H9 (cell line): ENCODE measurements at regions not wholly inside any gene's neighbourhood (a gene's known extent, or its start where the extent isn't known, plus 50 kb on each side); places are given as distances from the start of the nearest gene placed in this dataset.

Experiments
- DNase-seq: peaks from one replicate; pipeline ENCODE4 v3.0.0-alpha.2; 2017
- H2AFZ ChIP-seq: one replicate; pipeline ENCODE4 v1.6.1; 2013; ENCODE audit warnings: mild to moderate bottlenecking, low read length, control low read depth, moderate library complexity
- H2AK5ac ChIP-seq: 2 replicates; pipeline ENCODE4 v1.6.1; 2013; ENCODE audit warnings: low read length, control low read depth, mixed read lengths; ENCODE audit not compliant: insufficient read length
- H2BK120ac ChIP-seq: one replicate; pipeline ENCODE4 v1.6.1; 2013; ENCODE audit warnings: low read depth, mild to moderate bottlenecking, low read length, control low read depth, inconsistent platforms; ENCODE audit not compliant: poor library complexity, severe bottlenecking
- H2BK12ac ChIP-seq: 2 replicates; pipeline ENCODE4 v1.6.1; 2013; ENCODE audit warnings: low read length, control low read depth, mixed read lengths, low read depth; ENCODE audit not compliant: insufficient read length
- H2BK15ac ChIP-seq: 2 replicates; pipeline ENCODE4 v1.6.1; 2013; ENCODE audit warnings: low read depth, low read length, control low read depth
- H2BK20ac ChIP-seq: one replicate; pipeline ENCODE4 v1.6.1; 2013; ENCODE audit warnings: low read depth, mild to moderate bottlenecking, low read length, control low read depth, inconsistent platforms; ENCODE audit not compliant: poor library complexity, severe bottlenecking
- H2BK5ac ChIP-seq: 2 replicates; pipeline ENCODE4 v1.6.1; 2013; ENCODE audit warnings: low read length, control low read depth, mixed read lengths; ENCODE audit not compliant: insufficient read length
- H3K14ac ChIP-seq: 2 replicates; pipeline ENCODE4 v1.6.1; 2013; ENCODE audit warnings: low read length, control low read depth; ENCODE audit not compliant: insufficient read depth
- H3K18ac ChIP-seq: 2 replicates; pipeline ENCODE4 v1.6.1; 2013; ENCODE audit warnings: low read depth, mild to moderate bottlenecking, mixed read lengths, low read length, control low read depth; ENCODE audit not compliant: insufficient read length
- H3K23ac ChIP-seq: 2 replicates; pipeline ENCODE4 v1.6.1; 2013; ENCODE audit warnings: low read length, control low read depth, mixed read lengths, low read depth; ENCODE audit not compliant: insufficient read length
- H3K23me2 ChIP-seq: 2 replicates; pipeline ENCODE4 v1.6.1; 2013; ENCODE audit warnings: low read depth, mild to moderate bottlenecking, mixed read lengths, low read length, control low read depth; ENCODE audit not compliant: insufficient read length, poor library complexity, severe bottlenecking
- H3K27ac ChIP-seq: 2 replicates; pipeline ENCODE4 v1.5.1; 2013; ENCODE audit warnings: low read length, control low read depth, mixed read lengths, low read depth; ENCODE audit not compliant: insufficient read length
- H3K27me3 ChIP-seq: 2 replicates; pipeline ENCODE4 v1.6.1; 2013; ENCODE audit warnings: low read length, control low read depth, inconsistent platforms; ENCODE audit not compliant: insufficient read depth
- H3K4ac ChIP-seq: 2 replicates; pipeline ENCODE4 v1.6.1; 2013; ENCODE audit warnings: low read depth, mild to moderate bottlenecking, control low read depth, inconsistent platforms, low read length, moderate library complexity
- H3K4me1 ChIP-seq: 2 replicates; pipeline ENCODE4 v1.6.1; 2013; ENCODE audit warnings: low read length, control low read depth, inconsistent platforms; ENCODE audit not compliant: insufficient read depth
- H3K4me2 ChIP-seq: 2 replicates; pipeline ENCODE4 v1.6.1; 2013; ENCODE audit warnings: low read length, control low read depth, mixed read lengths; ENCODE audit not compliant: insufficient read length, insufficient read depth
- H3K56ac ChIP-seq: 2 replicates; pipeline ENCODE4 v1.6.1; 2013; ENCODE audit warnings: low read depth, mild to moderate bottlenecking, mixed read lengths, low read length, control low read depth; ENCODE audit not compliant: insufficient read length
- H3K79me1 ChIP-seq: 2 replicates; pipeline ENCODE4 v1.6.1; 2013; ENCODE audit warnings: low read depth, mild to moderate bottlenecking, moderate library complexity, low read length, control low read depth, inconsistent platforms; ENCODE audit not compliant: insufficient read depth, poor library complexity, severe bottlenecking
- H3K79me2 ChIP-seq: 2 replicates; pipeline ENCODE4 v1.6.1; 2013; ENCODE audit warnings: low read length, control low read depth, inconsistent platforms; ENCODE audit not compliant: insufficient read depth
- H3K9ac ChIP-seq: 2 replicates; pipeline ENCODE4 v1.6.1; 2013; ENCODE audit warnings: low read length, control low read depth, mixed read lengths; ENCODE audit not compliant: insufficient read length; ENCODE audit errors: extremely low read depth
- H3K9me3 ChIP-seq: one replicate; pipeline ENCODE4 v1.6.1; 2013; ENCODE audit warnings: low read depth, low read length, inconsistent platforms; ENCODE audit not compliant: control insufficient read depth
- H3T11ph ChIP-seq: one replicate; pipeline ENCODE4 v1.6.1; 2013; ENCODE audit warnings: mild to moderate bottlenecking, low read length, control low read depth, inconsistent platforms
- H4K20me1 ChIP-seq: one replicate; pipeline ENCODE4 v1.6.1; 2013; ENCODE audit not compliant: control insufficient read depth, insufficient read length, insufficient read depth
- H4K5ac ChIP-seq: 2 replicates; pipeline ENCODE4 v1.6.1; 2013; ENCODE audit warnings: low read depth, mild to moderate bottlenecking, mixed read lengths, low read length, control low read depth; ENCODE audit not compliant: insufficient read length
- H4K8ac ChIP-seq: replicated peaks from 2 replicates; pipeline ENCODE4 v1.6.1; 2013; ENCODE audit warnings: low read length, control low read depth, mixed read lengths, low read depth; ENCODE audit not compliant: insufficient read length
- H4K91ac ChIP-seq: 2 replicates; pipeline ENCODE4 v1.6.1; 2013; ENCODE audit warnings: low read depth, mild to moderate bottlenecking, moderate library complexity, mixed read lengths, low read length, control low read depth; ENCODE audit not compliant: insufficient read length
- H3K27ac Mint-ChIP-seq, 3 experiments: 2 replicates in 2 of 3; 3 replicates in 1 of 3; pipeline ENCODE4 v1.8.0; 2020 to 2021; ENCODE audit warnings: mixed read lengths in 3 of 3, mild to moderate bottlenecking in 1 of 3, moderate library complexity in 1 of 3
- H3K27me3 Mint-ChIP-seq: 2 replicates; pipeline ENCODE4 v1.8.0; 2021; ENCODE audit warnings: low read depth, mild to moderate bottlenecking, moderate library complexity, mixed read lengths
- H3K36me3 Mint-ChIP-seq, 3 experiments: 2 replicates in 2 of 3; 3 replicates in 1 of 3; pipeline ENCODE4 v1.8.0; 2020 to 2021; ENCODE audit warnings: low read depth in 3 of 3, mixed read lengths in 3 of 3; ENCODE audit not compliant: insufficient read depth in 1 of 3
- H3K4me1 Mint-ChIP-seq, 2 experiments: 2 replicates each; pipeline ENCODE4 v1.8.0; 2020; ENCODE audit warnings: mixed read lengths in 2 of 2
- H3K4me3 Mint-ChIP-seq, 2 experiments: 2 replicates in 1 of 2; 3 replicates in 1 of 2; pipeline ENCODE4 v1.8.0; 2020 to 2021; ENCODE audit warnings: mild to moderate bottlenecking in 2 of 2, mixed read lengths in 2 of 2, moderate library complexity in 1 of 2
- H3K9me3 Mint-ChIP-seq, 2 experiments: 2 replicates in 1 of 2; 3 replicates in 1 of 2; pipeline ENCODE4 v1.8.0; 2020; ENCODE audit warnings: mild to moderate bottlenecking in 2 of 2, mixed read lengths in 2 of 2, moderate library complexity in 1 of 2
- CTCF ChIP-seq: fragments of 200-600 bp; sonication (generic); conservative IDR thresholded peaks from 3 replicates; pipeline ENCODE4 v1.8.0; 2021; ENCODE audit warnings: antibody characterized with exemption, mild to moderate bottlenecking
- WGBS: extraction: QIAGEN DNeasy Blood & Tissue Kit; methylation state at CpG from one replicate; pipeline ENCODE4 v1.1.7; 2013; ENCODE audit warnings: missing lambda C conversion rate, low lambda C conversion rate, mixed read lengths; ENCODE audit not compliant: insufficient read length; ENCODE audit errors: extremely low coverage; 5-methylcytosine and 5-hydroxymethylcytosine counted together

GRCh38 chr13:84536906-84537305 is 654.6 kb upstream of the SLITRK1 start:
- Histone ChIP-seq H4K91ac (no peak overlapping the region), H2BK5ac (no peak overlapping the region), H4K20me1 (no peaks in the 10 kb centered on the region), H3K79me2 (no peaks in the 10 kb centered on the region), H3T11ph (no peak overlapping the region), H3K9me3 (no peaks in the 10 kb centered on the region), H3K79me1 (no peaks in the 10 kb centered on the region), H2BK15ac (no peak overlapping the region), H3K4me1 (no peaks in the 10 kb centered on the region), H3K4me2 (no peak overlapping the region), H3K27me3 (no peaks in the 10 kb centered on the region), H2BK120ac (no peak overlapping the region), H4K8ac (no peak overlapping the region), H3K23ac (no peak overlapping the region), H2BK12ac (no peak overlapping the region), H2AK5ac (no peak overlapping the region), H2AFZ (no peak overlapping the region), H3K18ac (no peak overlapping the region), H3K4ac (no peak overlapping the region), H3K27ac (no peak overlapping the region), H2BK20ac (no peak overlapping the region), H4K5ac (no peak overlapping the region), H3K56ac (no peak overlapping the region), H3K9ac (no peak overlapping the region), H3K23me2 (no peaks in the 10 kb centered on the region), H3K14ac (no peak overlapping the region)
- no CpG with 5 or more reads among the region's 2 CpGs for WGBS
- no peaks in the 10 kb centered on the region for H3K27me3 Mint-ChIP-seq
- TF ChIP-seq CTCF, result no peak
- H3K9me3 Mint-ChIP-seq, result no peaks in the 10 kb centered on the region
- peaks cover 0 to 2% of the 10 kb centered on the region in 2 experiments; a peak in 2 of 4 replicates for H3K4me1 Mint-ChIP-seq
- H3K36me3 Mint-ChIP-seq, result no peaks in the 10 kb centered on the region
- no peak overlapping the region for H3K4me3 Mint-ChIP-seq
- no peak overlapping the region for H3K27ac Mint-ChIP-seq
- DNase-seq, result no peak
